NCI-H345 treated with DMSO at 0.1 percent for 48 hours (cell line): ENCODE measurements at regions not wholly inside any gene's neighbourhood (a gene's known extent, or its start where the extent isn't known, plus 50 kb on each side); places are given as distances from the start of the nearest gene placed in this dataset.
A peak's percentile ranks its signal among the peaks of the same experiment; 100 is the strongest.

Experiments used
- DNase-seq: peaks from one replicate; lab custom pipeline; 2025; ENCODE audit not compliant: unreplicated experiment; lab: John Stamatoyannopoulos, UW

DNA sequence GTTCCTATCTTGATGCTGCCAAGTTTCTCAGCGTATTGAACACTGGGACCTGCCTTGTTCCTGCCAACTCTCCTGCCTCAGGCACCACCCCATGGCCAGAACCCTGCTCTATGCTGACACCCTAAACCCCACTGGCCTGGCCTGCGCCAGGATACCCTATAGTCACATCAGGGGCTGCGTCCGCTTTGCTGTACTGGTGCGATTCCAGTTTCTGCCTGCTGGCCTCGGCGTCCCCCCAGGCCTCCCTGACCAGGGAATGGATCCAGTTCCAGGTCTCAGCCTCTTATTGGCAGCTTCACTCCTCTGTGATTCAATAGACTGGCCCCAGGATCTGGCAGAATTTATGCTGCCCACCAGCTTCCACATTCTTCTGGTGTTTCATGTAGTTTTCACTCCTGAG lies 55.0 kb downstream of the GPR6 start:
- no peak for DNase-seq

- DNase-seq: no peak
Observed at GRCh38 chr6:110033749-110034666, 55.9 kb downstream of the GPR6 start.

DNA sequence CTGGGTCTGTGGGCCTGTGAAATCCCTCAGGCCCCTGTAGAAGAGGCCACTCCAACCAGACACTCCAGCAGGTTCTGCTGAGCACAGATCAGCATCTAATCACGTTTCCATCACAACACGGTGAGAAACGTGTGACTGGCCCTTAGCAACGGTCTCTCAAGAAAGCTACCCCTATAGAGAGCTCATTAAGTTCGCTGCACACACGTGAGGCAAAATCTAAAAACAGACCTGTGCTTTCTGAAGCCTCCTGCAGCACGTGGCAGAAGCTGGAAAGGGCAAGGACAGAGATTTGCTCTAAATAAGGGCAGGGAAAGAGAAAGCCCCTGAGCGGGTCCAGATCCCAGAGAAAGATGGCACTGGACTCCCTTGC lies 56.5 kb downstream of the GPR6 start:
- DNase-seq: no peak

GRCh38 chr6:110035321-110035720 lies 57.2 kb downstream of the GPR6 start:
- no peak for DNase-seq

DNA sequence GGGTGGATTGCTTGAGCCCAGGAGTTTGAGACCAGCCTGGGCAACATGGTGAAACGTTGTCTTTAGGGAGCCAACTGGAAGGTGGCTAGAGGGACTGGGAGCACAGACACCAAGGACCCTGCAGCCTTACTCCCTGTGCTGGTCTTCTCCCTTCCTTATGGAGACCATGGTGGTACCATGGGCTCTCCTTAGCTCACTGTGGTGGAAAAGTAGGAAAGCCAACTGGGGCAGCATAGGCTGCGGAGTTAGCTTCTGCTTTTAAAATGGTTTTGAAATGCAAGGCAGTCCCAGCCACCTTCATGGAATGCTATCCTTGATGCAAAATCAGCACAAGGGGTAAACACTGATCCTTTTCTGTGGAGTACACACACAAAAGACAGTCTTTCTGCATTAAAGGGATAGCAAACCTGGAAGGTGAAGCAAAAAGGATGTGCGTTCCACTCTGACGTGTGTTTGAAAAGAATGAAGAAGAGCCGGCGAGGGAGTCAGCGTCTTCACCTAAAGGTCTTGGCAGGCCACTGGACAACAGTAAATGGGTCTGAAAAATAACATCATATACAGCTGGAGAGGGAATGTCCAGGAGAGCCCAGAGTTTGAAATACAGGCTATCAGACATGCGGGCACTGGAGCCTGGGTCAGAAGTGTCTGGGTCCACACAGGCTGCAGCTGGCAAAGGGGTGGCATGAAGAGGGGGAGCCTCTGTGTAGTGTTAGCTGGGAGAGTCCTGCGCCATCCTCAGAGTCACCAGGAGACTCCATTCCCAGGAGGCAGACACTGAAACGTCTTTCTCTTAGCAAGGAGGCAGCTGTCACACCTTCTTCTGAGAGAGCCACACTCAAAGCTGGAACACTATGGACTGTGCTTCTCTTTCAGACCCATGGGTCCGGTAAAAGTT lies 58.5 kb downstream of the GPR6 start:
- DNase-seq: no peak

- no peak for DNase-seq
Observed at GRCh38 chr6:110037726-110038295, 59.7 kb downstream of the GPR6 start.

- peak; percentile 93 for DNase-seq
Observed at GRCh38 chr6:110039364-110039980, 61.4 kb downstream of the GPR6 start.

DNA sequence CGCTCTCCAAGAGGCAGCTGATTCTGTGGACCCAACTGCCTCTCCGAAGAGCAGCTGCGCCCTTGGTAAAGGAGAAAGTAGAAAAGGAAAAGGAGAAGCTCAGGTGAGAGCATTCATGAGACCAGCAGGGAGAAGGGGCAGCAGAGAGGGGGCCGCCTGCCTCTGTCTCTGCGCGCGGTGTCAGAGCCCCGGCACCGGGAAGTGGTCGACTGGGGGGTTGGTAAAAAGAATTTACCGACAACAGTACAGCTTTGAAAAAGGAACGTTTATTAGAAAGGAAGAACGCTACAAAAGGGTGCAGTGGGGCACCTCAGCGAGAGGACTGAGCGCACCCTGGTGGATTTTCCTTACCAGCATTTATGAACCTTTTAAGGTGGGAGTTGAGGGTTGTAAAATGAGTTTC lies 61.9 kb downstream of the GPR6 start:
- peak; percentile 80 for DNase-seq

DNA sequence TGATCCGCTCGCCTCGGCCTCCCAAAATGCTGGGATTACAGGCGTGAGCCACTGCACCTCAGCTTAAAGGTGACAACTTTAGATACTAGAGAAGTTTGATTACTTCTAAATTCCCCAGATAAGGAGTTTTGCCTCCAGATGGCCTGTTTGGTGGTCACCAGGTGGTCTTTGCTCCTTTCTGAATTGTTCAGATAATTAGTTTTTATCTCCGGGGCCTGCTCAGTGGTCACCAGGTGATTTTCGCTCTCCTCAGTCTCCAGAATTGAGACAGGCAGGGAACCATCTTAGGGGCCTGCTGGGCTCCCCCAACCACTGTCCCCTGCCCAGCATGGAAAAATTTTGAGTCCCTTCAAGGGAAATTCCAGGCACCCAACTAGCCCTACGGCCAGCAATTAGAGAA lies 62.6 kb downstream of the GPR6 start:
- DNase-seq: no peak

- DNase-seq: no peak
Observed at GRCh38 chr6:110041126-110041525, 63.0 kb downstream of the GPR6 start.

DNA sequence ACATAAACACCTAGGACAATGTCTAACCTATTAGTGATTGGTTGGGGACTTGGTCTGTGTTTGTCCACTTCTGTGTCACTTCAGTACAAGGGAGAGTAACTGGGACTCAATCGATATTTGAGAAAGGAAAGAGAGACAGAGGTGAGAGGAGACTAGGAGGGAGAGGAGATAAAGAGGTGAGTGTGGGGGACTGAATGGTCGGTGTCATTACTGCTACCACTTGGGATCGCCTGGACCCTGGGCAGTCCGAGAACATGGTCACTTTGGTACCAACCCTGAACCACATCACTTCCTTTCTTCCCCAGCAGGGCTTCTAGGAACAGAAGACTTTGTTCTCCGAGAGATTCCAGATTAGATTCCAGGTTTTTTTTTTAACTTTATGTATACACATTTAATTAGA lies 63.7 kb downstream of the GPR6 start:
- no peak for DNase-seq

DNA sequence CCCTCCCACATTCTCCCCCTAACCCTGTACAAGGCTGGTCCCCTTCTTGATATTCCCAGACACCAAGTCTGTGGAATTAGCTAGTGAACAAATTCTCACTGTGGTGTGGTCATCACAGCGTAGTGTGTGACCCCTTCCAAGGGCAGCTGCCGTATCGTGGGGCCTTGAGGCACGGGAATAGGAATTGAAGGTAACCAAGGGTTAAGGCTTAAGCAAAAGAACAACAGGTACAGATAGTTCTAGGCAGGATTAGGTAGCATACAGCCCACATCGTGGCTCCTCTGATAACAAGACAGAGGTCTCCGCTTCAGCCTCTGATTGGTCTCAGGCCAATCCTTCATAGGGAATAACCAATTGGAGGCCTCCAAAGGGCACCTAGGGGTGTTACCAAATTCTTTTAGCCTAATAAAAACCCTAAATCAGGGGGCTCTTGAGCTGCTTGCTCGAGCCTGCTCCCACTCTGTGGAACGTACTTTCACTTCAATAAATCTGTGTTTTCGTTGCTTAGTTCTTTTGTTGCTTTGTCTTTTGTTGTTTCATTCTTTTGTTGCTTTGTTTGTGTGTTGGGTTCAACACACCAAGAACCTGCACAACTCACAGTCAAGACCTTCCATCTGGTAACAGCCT lies 64.7 kb downstream of the GPR6 start:
- DNase-seq: no peak

GRCh38 chr6:110043366-110043994 lies 65.4 kb downstream of the GPR6 start:
- DNase-seq: no peak

DNA sequence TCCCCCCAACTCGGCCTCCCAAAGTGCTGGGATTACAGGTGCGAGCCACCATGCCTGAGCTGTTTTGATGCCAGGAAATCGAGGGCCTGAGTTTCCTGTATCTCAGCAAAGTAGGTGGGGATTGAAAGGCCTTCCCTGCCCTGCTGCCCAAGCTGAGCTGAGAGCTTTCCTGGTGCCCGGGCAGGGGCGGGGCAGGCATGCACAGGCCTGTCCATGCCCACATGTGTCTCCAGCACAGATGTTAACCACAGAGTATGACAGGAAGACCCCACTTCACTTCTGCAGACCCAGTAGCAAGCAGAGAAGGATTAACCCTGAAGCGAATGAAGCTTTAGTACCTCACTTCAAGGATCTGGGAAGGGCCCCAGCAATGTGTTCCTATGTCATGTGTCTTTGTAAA lies 66.0 kb downstream of the GPR6 start:
- no peak for DNase-seq

GRCh38 chr6:110044622-110045021 lies 66.5 kb downstream of the GPR6 start:
- DNase-seq: no peak

DNA sequence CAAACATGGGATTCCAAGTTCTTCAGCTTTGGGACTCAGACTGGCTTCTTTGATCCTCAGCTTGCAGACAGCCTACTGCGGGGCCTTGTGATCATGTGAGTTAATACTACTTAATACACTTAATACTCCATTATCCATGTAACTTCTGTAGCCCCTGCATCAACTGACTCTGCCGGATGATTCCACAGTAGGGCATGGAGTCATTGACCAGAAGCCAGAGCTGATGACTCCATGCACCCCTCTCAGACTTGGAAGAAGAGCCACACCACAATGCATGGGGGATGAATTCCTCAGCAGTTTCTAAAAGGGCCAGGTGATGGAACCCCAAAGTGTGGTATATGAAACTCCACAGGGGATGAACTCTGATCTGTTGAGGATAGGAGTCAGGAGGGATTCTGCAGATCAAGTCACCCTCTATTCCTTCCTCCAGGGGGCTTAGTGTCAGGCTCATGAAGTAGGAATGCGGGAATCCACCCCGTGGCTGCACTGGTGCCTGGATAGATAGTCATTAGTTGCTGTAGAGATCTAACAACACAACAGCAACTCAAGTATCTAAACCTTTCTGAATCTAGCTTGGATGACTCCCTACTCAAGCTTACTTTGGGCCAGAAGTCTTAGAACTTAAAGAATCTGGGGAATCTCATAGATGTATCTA lies 70.2 kb downstream of the GPR6 start:
- no peak for DNase-seq

DNA sequence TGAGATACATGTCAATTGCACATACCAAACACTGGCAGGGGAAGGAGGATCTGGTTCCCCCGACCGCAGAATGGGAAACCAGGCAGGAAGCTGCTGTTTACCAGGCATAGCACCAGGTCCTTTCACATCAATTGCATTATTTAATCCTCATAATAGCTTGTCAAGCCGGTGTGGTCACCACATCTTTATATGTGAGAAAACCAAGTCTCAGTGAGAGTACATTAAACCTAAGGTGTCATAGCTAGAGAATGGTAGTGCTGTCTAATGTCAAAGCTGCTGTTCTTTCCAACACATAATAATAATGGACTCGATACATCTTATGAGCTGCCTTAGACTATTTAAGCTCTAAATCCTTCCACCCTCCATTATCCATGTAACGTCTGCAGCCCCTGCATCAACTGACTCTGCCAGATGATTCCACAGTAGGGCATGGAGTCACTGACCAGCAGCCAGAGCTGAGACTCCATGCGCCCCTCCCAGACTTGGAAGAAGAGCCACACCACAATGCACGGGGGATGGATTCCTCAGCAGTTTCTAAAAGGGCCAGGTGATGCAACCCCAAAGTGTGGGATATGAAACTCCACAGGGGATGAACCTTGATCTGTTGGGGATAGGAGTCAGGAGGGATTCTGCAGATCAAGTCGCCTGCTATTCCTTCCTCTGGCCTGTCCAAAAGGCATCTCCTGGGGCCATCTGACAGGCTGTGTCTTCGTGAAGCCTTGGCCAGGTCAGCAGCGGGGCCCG lies 71.8 kb downstream of the GPR6 start:
- no peak for DNase-seq
